ENCODE measurements at regions not wholly inside any gene's neighbourhood (a gene's known extent, or its start where the extent isn't known, plus 50 kb on each side); places are given as distances from the start of the nearest gene placed in this dataset.

DNA sequence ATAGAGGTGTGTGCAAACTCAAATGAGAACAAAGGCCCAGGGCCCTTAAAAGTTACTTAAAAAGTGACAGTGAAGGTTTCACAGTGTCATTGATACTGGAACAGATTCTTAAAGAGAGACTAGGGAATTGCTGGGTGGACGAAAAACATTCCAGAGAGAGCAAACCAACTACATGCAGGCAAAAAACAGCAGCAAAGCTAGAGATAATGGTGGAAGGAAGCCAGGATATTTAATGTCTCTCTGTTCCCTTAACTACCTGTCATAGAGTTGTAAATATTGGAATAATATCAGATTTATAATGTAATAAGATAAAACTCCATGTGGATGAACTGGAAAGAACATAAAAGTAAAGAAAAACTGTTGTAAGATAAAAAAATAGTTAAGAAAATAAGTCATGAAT lies 508.6 kb downstream of the TAF11L14 start:
- TF ChIP-seq CTCF (conservative IDR thresholded peaks at IDR 0.05 in 1 of 2, IDR thresholded peaks at IDR 0.05 in 1 of 2; ENCODE audit: extremely low read depth in 1 of 2, insufficient read depth in 1 of 2, low read depth in 1 of 2, low read length in 2 of 2) (no peak), EZH2 (IDR thresholded peaks at IDR 0.05; ENCODE audit: borderline replicate concordance, low read length) (no peak)
